ENCODE measurements at regions not wholly inside any gene's neighbourhood (a gene's known extent, or its start where the extent isn't known, plus 50 kb on each side); places are given as distances from the start of the nearest gene placed in this dataset.

DNA sequence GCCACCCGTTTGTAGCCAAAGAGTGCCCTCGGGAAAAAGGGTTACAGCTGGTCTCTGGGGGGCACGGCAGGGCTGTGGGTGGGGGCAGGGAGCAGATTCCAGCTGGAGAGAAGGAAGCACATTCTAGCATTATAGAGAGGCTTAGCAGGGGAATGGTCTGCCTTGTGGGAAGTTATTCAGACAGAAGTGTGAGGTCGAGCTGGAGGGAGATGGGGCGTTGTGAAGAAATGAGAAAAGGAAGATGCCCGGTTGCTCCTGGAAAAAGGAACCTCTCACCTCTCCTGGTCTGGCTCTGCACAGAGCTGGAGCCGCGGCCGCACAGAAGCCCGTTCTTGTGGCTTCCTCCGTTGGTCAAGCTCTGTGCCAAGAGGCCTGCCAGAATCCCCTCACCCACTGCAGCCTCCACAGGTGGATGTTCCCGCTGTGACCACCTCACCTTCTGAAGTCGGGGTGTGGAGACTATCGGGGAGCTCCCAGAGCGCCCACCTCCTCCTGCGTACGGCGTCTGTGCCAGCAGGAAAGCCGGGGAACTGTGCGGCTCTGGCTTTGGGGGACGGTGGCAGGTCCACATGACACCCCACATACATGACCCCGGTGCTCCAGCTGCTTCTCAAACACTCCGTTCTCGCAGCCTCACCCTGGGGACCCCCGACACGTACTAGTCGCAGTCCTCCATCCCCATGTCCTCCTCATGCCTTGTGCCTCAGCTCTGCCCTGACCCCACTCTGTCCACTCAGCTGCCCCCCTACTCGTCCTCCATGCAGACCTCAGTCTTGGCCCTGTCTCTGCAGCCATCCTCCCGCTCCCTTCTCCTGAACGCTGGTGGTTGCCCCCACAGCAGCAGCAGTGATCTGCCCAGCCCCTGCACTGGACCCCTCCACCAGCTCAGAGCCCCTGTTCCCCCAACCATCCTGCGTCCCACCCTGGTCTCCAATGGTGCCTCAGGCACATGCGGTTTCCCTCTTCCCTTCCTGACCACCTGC is 52.2 kb upstream of the HGFAC start:
- no peak for DNase-seq (ENCODE audit: low read depth)
- peak overlapping the region; percentile 32 for H3K4me3 ChIP-seq (ENCODE audit: control insufficient read depth, low read depth, low read length)
- TF ChIP-seq, protein P1, sequence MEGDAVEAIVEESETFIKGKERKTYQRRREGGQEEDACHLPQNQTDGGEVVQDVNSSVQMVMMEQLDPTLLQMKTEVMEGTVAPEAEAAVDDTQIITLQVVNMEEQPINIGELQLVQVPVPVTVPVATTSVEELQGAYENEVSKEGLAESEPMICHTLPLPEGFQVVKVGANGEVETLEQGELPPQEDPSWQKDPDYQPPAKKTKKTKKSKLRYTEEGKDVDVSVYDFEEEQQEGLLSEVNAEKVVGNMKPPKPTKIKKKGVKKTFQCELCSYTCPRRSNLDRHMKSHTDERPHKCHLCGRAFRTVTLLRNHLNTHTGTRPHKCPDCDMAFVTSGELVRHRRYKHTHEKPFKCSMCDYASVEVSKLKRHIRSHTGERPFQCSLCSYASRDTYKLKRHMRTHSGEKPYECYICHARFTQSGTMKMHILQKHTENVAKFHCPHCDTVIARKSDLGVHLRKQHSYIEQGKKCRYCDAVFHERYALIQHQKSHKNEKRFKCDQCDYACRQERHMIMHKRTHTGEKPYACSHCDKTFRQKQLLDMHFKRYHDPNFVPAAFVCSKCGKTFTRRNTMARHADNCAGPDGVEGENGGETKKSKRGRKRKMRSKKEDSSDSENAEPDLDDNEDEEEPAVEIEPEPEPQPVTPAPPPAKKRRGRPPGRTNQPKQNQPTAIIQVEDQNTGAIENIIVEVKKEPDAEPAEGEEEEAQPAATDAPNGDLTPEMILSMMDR (conservative IDR thresholded peaks at IDR 0.05; ENCODE audit: control insufficient read depth, insufficient read depth, low read depth, low read length): no peak

DNA sequence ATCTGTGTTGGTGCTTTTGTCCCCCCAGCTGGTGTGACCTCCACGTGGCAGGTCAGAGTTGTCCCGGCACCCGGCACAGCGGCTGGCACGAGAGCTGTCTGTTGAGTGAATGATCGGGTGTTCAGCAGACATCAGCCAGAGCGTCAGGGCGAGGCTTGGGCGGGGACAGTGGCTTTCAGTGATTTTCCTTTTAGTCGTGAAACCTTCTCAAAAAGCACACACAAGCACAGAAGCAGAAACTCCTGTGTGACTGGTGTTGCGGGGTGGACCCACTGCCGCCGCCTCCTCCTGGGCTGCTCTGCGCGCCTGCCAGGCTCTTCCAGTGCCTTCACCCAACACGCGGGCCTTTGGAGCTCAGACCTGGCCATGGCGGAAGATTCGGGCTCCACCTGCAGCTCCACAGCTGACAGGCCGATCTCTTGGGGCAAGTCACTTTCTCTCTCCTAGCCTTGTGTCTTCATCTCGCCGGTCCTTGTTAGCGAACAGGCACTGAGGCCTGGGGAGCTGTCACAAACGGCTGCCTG is 51.4 kb upstream of the HGFAC start:
- TF ChIP-seq, protein P1 (conservative IDR thresholded peaks at IDR 0.05; ENCODE audit: control insufficient read depth, insufficient read depth, low read depth, low read length): no peak
- H3K4me3 ChIP-seq (ENCODE audit: control insufficient read depth, low read depth, low read length): no peak overlapping the region
- DNase-seq (ENCODE audit: low read depth): no peak

DNA sequence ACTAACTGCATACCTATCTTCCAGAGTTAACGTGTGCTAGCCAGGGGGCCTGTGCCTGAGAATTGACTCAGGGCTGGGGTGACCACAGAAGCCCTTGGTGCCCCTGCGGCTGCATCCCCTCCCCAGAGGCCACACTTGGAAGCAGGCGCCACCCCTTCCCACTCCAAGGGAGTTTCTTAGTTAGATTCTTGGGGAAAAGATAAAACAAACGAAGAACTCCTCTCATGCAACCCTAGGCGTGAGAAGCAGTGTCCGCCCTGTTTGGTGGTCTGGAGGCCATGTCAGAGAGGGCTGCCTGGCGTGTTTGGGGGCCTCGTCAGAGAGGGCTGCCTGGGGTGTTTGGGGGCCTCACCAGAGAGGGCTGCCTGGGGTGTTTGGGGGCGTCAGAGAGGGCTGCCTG is 50.3 kb upstream of the HGFAC start:
- TF ChIP-seq, protein P1 (conservative IDR thresholded peaks at IDR 0.05; ENCODE audit: control insufficient read depth, insufficient read depth, low read depth, low read length): no peak
- H3K4me3 ChIP-seq (ENCODE audit: control insufficient read depth, low read depth, low read length): no peak overlapping the region
- DNase-seq (ENCODE audit: low read depth): no peak
